PFSK-1 (cell line): ENCODE measurements at regions not wholly inside any gene's neighbourhood (a gene's known extent, or its start where the extent isn't known, plus 50 kb on each side); places are given as distances from the start of the nearest gene placed in this dataset.

ENCODE experiments used
- FOXP2 ChIP-seq: optimal IDR thresholded peaks from 2 replicates; pipeline ENCODE3; 2011; ENCODE audit warnings: borderline replicate concordance, control low read depth, inconsistent platforms; ENCODE audit not compliant: insufficient read depth; ENCODE audit errors: extremely low read length, extremely low read depth
- POLR2AphosphoS5 ChIP-seq: IDR thresholded peaks from 2 replicates; pipeline ENCODE4 v1.6.1; 2012; ENCODE audit warnings: low read depth, mild to moderate bottlenecking, control low read depth, low read length, moderate library complexity
- SIN3A ChIP-seq: IDR thresholded peaks from 2 replicates; pipeline ENCODE4 v1.6.1; 2012; ENCODE audit warnings: mild to moderate bottlenecking, low read length, moderate library complexity, borderline replicate concordance; ENCODE audit not compliant: insufficient read depth
- TAF1 ChIP-seq: IDR thresholded peaks from 2 replicates; pipeline ENCODE4 v1.6.1; 2012; ENCODE audit warnings: low read length, control low read depth, borderline replicate concordance; ENCODE audit not compliant: insufficient read depth

DNA sequence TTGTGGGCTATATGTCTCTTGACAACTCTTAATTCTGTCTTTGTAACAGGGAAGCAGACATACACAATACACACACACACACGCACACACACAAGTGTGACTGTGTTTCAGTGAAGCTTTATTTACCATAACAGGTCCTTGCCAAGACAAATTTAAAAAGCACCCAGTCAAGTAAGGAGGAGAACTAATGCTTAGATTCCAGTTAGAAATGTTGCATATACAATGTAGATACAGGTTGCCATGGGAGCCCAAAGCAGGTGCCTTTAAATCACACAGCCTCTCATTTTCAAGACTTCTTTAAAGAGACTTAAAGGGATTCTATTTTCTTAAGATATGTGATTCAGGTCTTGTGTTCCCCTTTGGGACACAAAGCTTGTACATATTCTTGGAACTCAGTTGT, 1551.9 kb downstream of the EFNB2 start:
- TF ChIP-seq POLR2AphosphoS5, result no peak
- TF ChIP-seq TAF1, result no peak
- TF ChIP-seq FOXP2, result no peak
- no peak for TF ChIP-seq SIN3A
